GM12878 (cell line): ENCODE measurements at regions not wholly inside any gene's neighbourhood (a gene's known extent, or its start where the extent isn't known, plus 50 kb on each side); places are given as distances from the start of the nearest gene placed in this dataset.

Experiments
- ATAC-seq: fragments of 200-7000 bp; cut with Tn5 transposase; 3 replicates; pipeline ENCODE4 v1.9.1; 2020; ENCODE audit warnings: mild to moderate bottlenecking, moderate library complexity
- BruUV-seq: library from RNA; stranded (reverse); fragments of 400-500 nt; replicated peaks from 2 replicates; lab custom pipeline; 2021; lab: Mats Ljungman, UMichigan
- CTCF ChIA-PET: fragments of 300-600 bp; sonication (Branson Sonifier 250); formaldehyde crosslinking; extraction: SDS; loops from one replicate; lab custom pipeline; 2021; ENCODE audit warnings: inconsistent platforms; lab: Yijun Ruan, JAX
- POLR2A ChIA-PET: fragments of 350-600 bp; formaldehyde crosslinking; extraction: SDS; loops from one replicate; lab custom pipeline; 2021; ENCODE audit warnings: inconsistent platforms; lab: Charles Lee
- RAD21 ChIA-PET: fragments of 300-600 bp; sonication (Branson Sonifier 250); formaldehyde crosslinking; loops from one replicate; lab custom pipeline; 2023; ENCODE audit warnings: antibody characterized with exemption; ENCODE audit not compliant: unreplicated experiment; lab: Charles Lee
- SMC1A ChIA-PET: fragments of 300-600 bp; sonication (Branson Sonifier 250); formaldehyde crosslinking; loops from one replicate; lab custom pipeline; 2023; ENCODE audit not compliant: unreplicated experiment, uncharacterized antibody; lab: Charles Lee
- DNase-seq: peaks from one replicate; pipeline ENCODE4 v3.0.0-alpha.2; 2011; ENCODE audit warnings: low read depth, low spot score
- FAIRE-seq: peaks from 3 replicates; lab custom pipeline; 2011; peaks lifted over from hg19 to GRCh38; lab: Jason Lieb, UNC
- H2AFZ ChIP-seq: 2 replicates; pipeline ENCODE4 v1.6.0; 2011; ENCODE audit warnings: low read depth, low read length, control low read depth; ENCODE audit not compliant: control insufficient read depth
- H3K27ac ChIP-seq: 2 replicates; pipeline ENCODE4 v1.5.1; 2011; ENCODE audit warnings: control low read depth; ENCODE audit not compliant: control insufficient read depth, insufficient read depth
- H3K27me3 ChIP-seq, 2 experiments: replicated peaks in 1 of 2; 2 replicates each; pipeline versions ENCODE4 v1.6.0 to v1.6.1; 2011; ENCODE audit warnings: low read length in 1 of 2; ENCODE audit not compliant: control insufficient read depth in 2 of 2, insufficient read depth in 2 of 2
- H3K36me3 ChIP-seq, 2 experiments: 2 replicates each; pipeline ENCODE4 v1.5.1; 2011; ENCODE audit warnings: low read length in 1 of 2; ENCODE audit not compliant: control insufficient read depth in 2 of 2, insufficient read depth in 2 of 2
- H3K4me1 ChIP-seq: 2 replicates; pipeline ENCODE4 v1.6.1; 2011; ENCODE audit warnings: mild to moderate bottlenecking, low read length, moderate library complexity, mixed read lengths; ENCODE audit not compliant: control insufficient read depth, insufficient read depth
- H3K4me2 ChIP-seq: 2 replicates; pipeline ENCODE4 v1.6.0; 2011; ENCODE audit warnings: control low read depth; ENCODE audit not compliant: control insufficient read depth, insufficient read depth
- H3K4me3 ChIP-seq: fragments of 200-600 bp; sonication (generic); 2 replicates; pipeline ENCODE4 v1.5.1; 2016
- H3K79me2 ChIP-seq: 2 replicates; pipeline ENCODE4 v1.6.0; 2011; ENCODE audit warnings: low read length; ENCODE audit not compliant: control insufficient read depth, insufficient read depth
- H3K9ac ChIP-seq: 2 replicates; pipeline ENCODE4 v1.8.0; 2011; ENCODE audit warnings: low read length, control low read depth, mixed read lengths; ENCODE audit not compliant: control insufficient read depth, insufficient read depth
- H3K9me3 ChIP-seq: replicated peaks from 3 replicates; pipeline ENCODE4 v1.5.1; 2011; ENCODE audit warnings: mild to moderate bottlenecking, low read length; ENCODE audit not compliant: control insufficient read depth, insufficient read depth
- H4K20me1 ChIP-seq: 2 replicates; pipeline ENCODE4 v1.6.0; 2011; ENCODE audit not compliant: control insufficient read depth, insufficient read depth
- FOS ChIP-seq: IDR thresholded peaks from 3 replicates; pipeline ENCODE4 v1.6.1; 2011; ENCODE audit warnings: borderline replicate concordance; ENCODE audit not compliant: insufficient read length; ENCODE audit errors: extremely low read depth
- GABPA ChIP-seq: IDR thresholded peaks from 2 replicates; pipeline ENCODE4 v1.6.1; 2014; ENCODE audit warnings: antibody characterized with exemption, low read depth, mild to moderate bottlenecking, inconsistent platforms
- HDGF ChIP-seq: fragments of 450-650 bp; IDR thresholded peaks from 2 replicates; pipeline ENCODE4 v1.6.1; 2016; ENCODE audit warnings: antibody characterized with exemption
- JUND ChIP-seq: IDR thresholded peaks from 2 replicates; pipeline ENCODE4 v1.6.1; 2012; ENCODE audit warnings: low read depth, mild to moderate bottlenecking, low read length, improper control_type of control experiment, moderate library complexity
- MTA2 ChIP-seq: fragments of 450-650 bp; IDR thresholded peaks from 2 replicates; pipeline ENCODE4 v1.6.1; 2016; ENCODE audit warnings: low read depth, mild to moderate bottlenecking, moderate library complexity
- NFYA ChIP-seq: IDR thresholded peaks from 2 replicates; pipeline ENCODE4 v1.6.1; 2011; ENCODE audit warnings: low read depth, mild to moderate bottlenecking, low read length, improper control_type of control experiment, borderline replicate concordance
- NRF1 ChIP-seq: conservative IDR thresholded peaks from 2 replicates; pipeline ENCODE4 v1.6.1; 2011; ENCODE audit warnings: mild to moderate bottlenecking, low read depth, low read length, improper control_type of control experiment
- RAD51 ChIP-seq: fragments of 450-650 bp; IDR thresholded peaks from 2 replicates; pipeline ENCODE4 v1.6.1; 2016; ENCODE audit warnings: moderate library complexity, mild to moderate bottlenecking, inconsistent platforms
- RUNX3 ChIP-seq: IDR thresholded peaks from 2 replicates; pipeline ENCODE4 v1.6.1; 2012; ENCODE audit warnings: low read length, inconsistent platforms
- SRF ChIP-seq, 2 experiments: IDR thresholded peaks; 2 replicates each; pipeline ENCODE4 v1.6.1; 2011; ENCODE audit warnings: low read depth in 2 of 2, low read length in 2 of 2, mild to moderate bottlenecking in 1 of 2, moderate library complexity in 1 of 2
- ZZZ3 ChIP-seq: IDR thresholded peaks from 2 replicates; pipeline ENCODE4 v1.6.1; 2011; ENCODE audit warnings: low read depth; ENCODE audit not compliant: control insufficient read depth, insufficient read length
- WGBS: methylation state at CpG from one replicate; pipeline ENCODE4 v1.1.6; 2016; ENCODE audit warnings: low lambda C conversion rate; ENCODE audit not compliant: insufficient replicate concordance, insufficient coverage; ENCODE audit errors: missing lambda C conversion rate; 5-methylcytosine and 5-hydroxymethylcytosine counted together
- in situ Hi-C: fragments of 300-500 bp; cut with MboI; formaldehyde crosslinking; loops from 9 replicates; pipeline ENCODE4 v1.14.3; 2018; ENCODE audit warnings: mixed read lengths
- intact Hi-C: fragments of 100-400 bp; cut with micrococcal nuclease; formaldehyde crosslinking; loops from one replicate; pipeline ENCODE4 v1.14.2; 2022; ENCODE audit not compliant: unreplicated experiment
- TF ChIP-seq, protein P1 (sequence below): IDR thresholded peaks from 2 replicates; pipeline ENCODE4 v1.6.1; 2012; ENCODE audit warnings: low read depth, low read length, improper control_type of control experiment
- TF ChIP-seq, protein P2 (sequence below): fragments of 450-650 bp; formaldehyde crosslinking; IDR thresholded peaks from 2 replicates; pipeline ENCODE4 v1.4.0; 2022; ENCODE audit warnings: mild to moderate bottlenecking, moderate library complexity

DNA sequence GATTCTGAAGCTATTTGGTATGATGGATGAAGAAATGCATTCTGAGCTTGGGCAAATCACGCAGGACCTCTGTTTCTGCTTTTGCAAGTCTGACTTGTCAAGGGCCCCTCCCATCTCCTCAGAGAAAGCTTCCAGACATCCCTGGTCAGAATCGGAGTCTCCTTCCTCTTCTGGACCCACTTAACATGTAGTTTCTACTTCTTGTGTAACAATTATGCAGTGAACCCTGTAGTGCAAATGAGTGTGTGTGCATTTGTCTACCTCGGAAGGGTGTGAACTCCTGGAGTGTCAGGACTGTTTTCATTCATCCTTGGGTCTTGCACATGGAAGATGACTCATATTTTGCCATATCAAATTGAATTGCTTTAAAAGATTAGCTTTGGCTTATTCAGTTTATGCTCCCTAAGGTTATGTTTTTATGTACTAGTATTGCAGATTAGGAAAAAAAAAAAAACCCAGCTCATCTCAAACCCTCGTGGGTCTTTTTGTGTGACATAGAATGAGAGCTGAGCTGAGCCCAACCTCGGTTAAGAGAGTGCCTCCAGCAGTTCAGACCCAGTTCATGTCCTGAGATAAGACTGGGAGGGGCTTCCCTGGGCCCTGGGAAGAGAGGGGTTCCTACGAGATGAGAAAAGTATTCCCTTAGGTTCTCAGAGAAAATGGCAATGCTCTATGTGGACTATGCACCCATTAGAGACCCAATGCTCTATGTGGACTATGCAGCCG lies 61.1 kb upstream of the RPL34 start:
- Histone ChIP-seq H3K4me1 (no peaks in the 10 kb centered on the region), H3K9ac (no peak overlapping the region), H3K36me3 (no peaks in the 10 kb centered on the region)
- FAIRE-seq, result no peak
- ChIA-PET RAD21 (no interaction called here), SMC1A (interaction anchor here (0.6 kb wide), 1 partner anchor 565 kb away, joined by 4 read pairs; no protein-coding TSS in a partner anchor)
- no TSS peak for BruUV-seq
- WGBS, result 16% methylated on average over 7 of the region's 7 CpGs
- no peak for DNase-seq
- TF ChIP-seq ZZZ3 (no peak), RUNX3 (no peak), GABPA (no peak), NFYA (no peak), SRF (IDR thresholded peaks at IDR 0.05; ENCODE audit: low read depth in 2 of 2, low read length in 2 of 2) (no peak), JUND (no peak), NRF1 (no peak), HDGF (no peak), FOS (no peak), MTA2 (no peak), RAD51 (no peak)
- TF ChIP-seq, protein P1, sequence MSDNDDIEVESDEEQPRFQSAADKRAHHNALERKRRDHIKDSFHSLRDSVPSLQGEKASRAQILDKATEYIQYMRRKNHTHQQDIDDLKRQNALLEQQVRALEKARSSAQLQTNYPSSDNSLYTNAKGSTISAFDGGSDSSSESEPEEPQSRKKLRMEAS, result no peak
- TF ChIP-seq, protein P2, sequence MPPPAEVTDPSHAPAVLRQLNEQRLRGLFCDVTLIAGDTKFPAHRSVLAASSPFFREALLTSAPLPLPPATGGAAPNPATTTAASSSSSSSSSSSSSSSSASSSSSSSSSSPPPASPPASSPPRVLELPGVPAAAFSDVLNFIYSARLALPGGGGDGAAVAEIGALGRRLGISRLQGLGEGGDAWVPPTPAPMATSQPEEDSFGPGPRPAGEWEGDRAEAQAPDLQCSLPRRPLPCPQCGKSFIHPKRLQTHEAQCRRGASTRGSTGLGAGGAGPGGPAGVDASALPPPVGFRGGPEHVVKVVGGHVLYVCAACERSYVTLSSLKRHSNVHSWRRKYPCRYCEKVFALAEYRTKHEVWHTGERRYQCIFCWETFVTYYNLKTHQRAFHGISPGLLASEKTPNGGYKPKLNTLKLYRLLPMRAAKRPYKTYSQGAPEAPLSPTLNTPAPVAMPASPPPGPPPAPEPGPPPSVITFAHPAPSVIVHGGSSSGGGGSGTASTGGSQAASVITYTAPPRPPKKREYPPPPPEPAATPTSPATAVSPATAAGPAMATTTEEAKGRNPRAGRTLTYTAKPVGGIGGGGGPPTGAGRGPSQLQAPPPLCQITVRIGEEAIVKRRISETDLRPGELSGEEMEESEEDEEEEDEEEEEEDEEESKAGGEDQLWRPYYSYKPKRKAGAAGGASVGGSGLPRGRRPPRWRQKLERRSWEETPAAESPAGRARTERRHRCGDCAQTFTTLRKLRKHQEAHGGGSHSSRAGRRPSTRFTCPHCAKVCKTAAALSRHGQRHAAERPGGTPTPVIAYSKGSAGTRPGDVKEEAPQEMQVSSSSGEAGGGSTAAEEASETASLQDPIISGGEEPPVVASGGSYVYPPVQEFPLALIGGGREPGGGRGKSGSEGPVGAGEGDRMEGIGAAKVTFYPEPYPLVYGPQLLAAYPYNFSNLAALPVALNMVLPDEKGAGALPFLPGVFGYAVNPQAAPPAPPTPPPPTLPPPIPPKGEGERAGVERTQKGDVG (CRISPR knock-in tag), result no peak
- TF ChIP-seq, all 136 proteins: peak for 0
- in situ Hi-C loops, result no loop called here
- Histone ChIP-seq H4K20me1 (no peaks in the 10 kb centered on the region), H3K4me3 (no peak overlapping the region), H3K79me2 (no peaks in the 10 kb centered on the region), H3K27ac (no peak overlapping the region), H3K27me3 (no peaks in the 10 kb centered on the region), H2AFZ (no peak overlapping the region), H3K4me2 (no peak overlapping the region), H3K9me3 (no peaks in the 10 kb centered on the region)
- intact Hi-C loops, result no loop called here
- POLR2A ChIA-PET, result no interaction called here
- ATAC-seq, result no peak
- CTCF ChIA-PET, result interaction anchor here (1.1 to 2.9 kb wide), 2 partner anchors 15 to 540 kb away, joined by 4 to 10 read pairs; no protein-coding TSS in a partner anchor
